ENCODE measurements at regions not wholly inside any gene's neighbourhood (a gene's known extent, or its start where the extent isn't known, plus 50 kb on each side); places are given as distances from the start of the nearest gene placed in this dataset.

GRCh38 chr4:136001791-136002190 is 1530.5 kb downstream of the PCDH18 start:
- no peaks in the 10 kb centered on the region for H3K36me3 ChIP-seq (ENCODE audit: low read length)
- H3K9me3 ChIP-seq (ENCODE audit: insufficient read depth, low read length) = no peaks in the 10 kb centered on the region
- no peak for TF ChIP-seq EZH2phosphoT487 (conservative IDR thresholded peaks at IDR 0.05; ENCODE audit: low read length)
- TF ChIP-seq CTCF (IDR thresholded peaks at IDR 0.05; ENCODE audit: insufficient read depth, low read length, poor library complexity, severe bottlenecking) = no peak
- no peaks in the 10 kb centered on the region for H3K79me2 ChIP-seq (ENCODE audit: insufficient read depth, low read length)
- H3F3A ChIP-seq (ENCODE audit: insufficient read depth) = no peaks in the 10 kb centered on the region
- H3K4me2 ChIP-seq (ENCODE audit: low read depth, low read length, poor library complexity, severe bottlenecking) = no peak overlapping the region
- H3K27ac ChIP-seq (ENCODE audit: low read depth, low read length) = no peak overlapping the region
- H3K9ac ChIP-seq (ENCODE audit: low read length) = no peak overlapping the region
- H3K4me3 ChIP-seq (ENCODE audit: insufficient read depth, low read length, poor library complexity, severe bottlenecking) = no peak overlapping the region
- no peaks in the 10 kb centered on the region for H3K27me3 ChIP-seq (ENCODE audit: low read length)
- no peaks in the 10 kb centered on the region for H4K20me1 ChIP-seq (ENCODE audit: low read depth, low read length)
- no peak overlapping the region for H2AFZ ChIP-seq (ENCODE audit: low read depth, low read length, severe bottlenecking)
- H3K9me2 ChIP-seq (replicated peaks; ENCODE audit: insufficient read depth, low read length) = no peaks in the 10 kb centered on the region

- no peaks in the 10 kb centered on the region for H3K79me2 ChIP-seq (ENCODE audit: insufficient read depth, low read length)
- H3K4me2 ChIP-seq (ENCODE audit: low read depth, low read length, poor library complexity, severe bottlenecking) = no peak overlapping the region
- H3K27ac ChIP-seq (ENCODE audit: low read depth, low read length) = no peak overlapping the region
- no peak overlapping the region for H3K9ac ChIP-seq (ENCODE audit: low read length)
- TF ChIP-seq EZH2phosphoT487 (conservative IDR thresholded peaks at IDR 0.05; ENCODE audit: low read length) (no peak), CTCF (IDR thresholded peaks at IDR 0.05; ENCODE audit: insufficient read depth, low read length, poor library complexity, severe bottlenecking) (no peak)
- H3F3A ChIP-seq (ENCODE audit: insufficient read depth) = no peaks in the 10 kb centered on the region
- no peak overlapping the region for H2AFZ ChIP-seq (ENCODE audit: low read depth, low read length, severe bottlenecking)
- H3K9me2 ChIP-seq (replicated peaks; ENCODE audit: insufficient read depth, low read length) = no peaks in the 10 kb centered on the region
- H4K20me1 ChIP-seq (ENCODE audit: low read depth, low read length) = no peaks in the 10 kb centered on the region
- H3K27me3 ChIP-seq (ENCODE audit: low read length) = no peaks in the 10 kb centered on the region
- H3K9me3 ChIP-seq (ENCODE audit: insufficient read depth, low read length) = no peaks in the 10 kb centered on the region
- H3K36me3 ChIP-seq (ENCODE audit: low read length) = no peaks in the 10 kb centered on the region
- H3K4me3 ChIP-seq (ENCODE audit: insufficient read depth, low read length, poor library complexity, severe bottlenecking) = no peak overlapping the region
These were observed 1532.0 kb downstream of the PCDH18 start for GRCh38 chr4:136000246-136000645.

GRCh38 chr4:135994360-135994759 is 1537.9 kb downstream of the PCDH18 start:
- no peak overlapping the region for H2AFZ ChIP-seq (ENCODE audit: low read depth, low read length, severe bottlenecking)
- H3K79me2 ChIP-seq (ENCODE audit: insufficient read depth, low read length) = no peaks in the 10 kb centered on the region
- H3K4me2 ChIP-seq (ENCODE audit: low read depth, low read length, poor library complexity, severe bottlenecking) = no peak overlapping the region
- H3K4me3 ChIP-seq (ENCODE audit: insufficient read depth, low read length, poor library complexity, severe bottlenecking) = no peak overlapping the region
- no peaks in the 10 kb centered on the region for H3K9me3 ChIP-seq (ENCODE audit: insufficient read depth, low read length)
- H4K20me1 ChIP-seq (ENCODE audit: low read depth, low read length) = no peaks in the 10 kb centered on the region
- no peaks in the 10 kb centered on the region for H3F3A ChIP-seq (ENCODE audit: insufficient read depth)
- TF ChIP-seq CTCF (IDR thresholded peaks at IDR 0.05; ENCODE audit: insufficient read depth, low read length, poor library complexity, severe bottlenecking) (no peak), EZH2phosphoT487 (conservative IDR thresholded peaks at IDR 0.05; ENCODE audit: low read length) (no peak)
- no peaks in the 10 kb centered on the region for H3K36me3 ChIP-seq (ENCODE audit: low read length)
- no peak overlapping the region for H3K27ac ChIP-seq (ENCODE audit: low read depth, low read length)
- H3K9ac ChIP-seq (ENCODE audit: low read length) = no peak overlapping the region
- no peaks in the 10 kb centered on the region for H3K27me3 ChIP-seq (ENCODE audit: low read length)
- no peaks in the 10 kb centered on the region for H3K9me2 ChIP-seq (replicated peaks; ENCODE audit: insufficient read depth, low read length)

Data from SU-DHL-6 (cell line).